ENCODE measurements at regions not wholly inside any gene's neighbourhood (a gene's known extent, or its start where the extent isn't known, plus 50 kb on each side); places are given as distances from the start of the nearest gene placed in this dataset.

DNA sequence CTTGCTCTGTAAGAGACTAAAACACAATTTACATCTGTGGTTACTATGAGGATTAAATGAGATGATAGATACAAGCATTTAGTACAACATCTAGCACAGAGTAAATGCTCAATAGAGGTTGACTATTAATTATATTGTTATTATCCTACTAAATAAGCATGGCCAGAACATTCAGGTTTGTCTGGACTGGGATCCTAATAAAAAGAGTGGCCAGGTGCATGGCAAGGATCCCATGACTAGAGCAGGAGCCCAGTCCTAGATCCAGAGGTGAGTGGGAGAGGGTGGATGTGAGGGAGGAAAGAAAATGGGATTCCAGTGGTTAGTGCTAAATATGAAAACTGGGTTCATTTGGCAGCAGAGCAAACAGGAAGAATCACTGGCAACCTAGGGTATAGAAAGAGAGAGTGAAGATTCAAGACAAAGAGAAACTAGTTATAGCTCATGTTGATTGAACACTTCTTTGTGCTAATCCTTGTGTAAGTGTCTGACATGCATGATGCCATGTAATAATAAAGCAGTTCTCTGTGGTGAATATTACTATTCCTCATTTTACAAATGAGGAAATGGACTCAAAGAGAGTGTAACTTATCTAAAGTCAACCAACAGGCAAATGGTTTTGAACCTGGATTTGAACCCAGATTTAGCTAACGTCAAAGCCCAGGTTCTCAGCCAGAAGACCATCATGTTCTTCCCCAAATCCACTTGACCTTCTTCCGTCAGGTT, 71.1 kb upstream of the FGGY start:
- ATAC-seq (no peak), DNase-seq (ENCODE audit: low read depth, low spot score) (no peak)
- ChIA-PET CTCF (no interaction called here), POLR2A (no interaction called here)
- no TSS peak for BruUV-seq (replicated peaks)
- Histone ChIP-seq H3K27ac (ENCODE audit: low read length) (no peak overlapping the region), H3K9me3 (ENCODE audit: control insufficient read depth, insufficient read depth, low read depth, low read length) (no peaks in the 10 kb centered on the region), H3K4me1 (ENCODE audit: control insufficient read depth, insufficient read depth, low read length) (no peaks in the 10 kb centered on the region), H3K36me3 (ENCODE audit: control insufficient read depth, insufficient read depth, low read length) (no peaks in the 10 kb centered on the region), H3K4me3 (ENCODE audit: low read depth in 2 of 2, low read length in 2 of 2) (no peak overlapping the region), H3K27me3 (ENCODE audit: control insufficient read depth, insufficient read depth, low read length) (no peaks in the 10 kb centered on the region)
- TF ChIP-seq, protein P1, sequence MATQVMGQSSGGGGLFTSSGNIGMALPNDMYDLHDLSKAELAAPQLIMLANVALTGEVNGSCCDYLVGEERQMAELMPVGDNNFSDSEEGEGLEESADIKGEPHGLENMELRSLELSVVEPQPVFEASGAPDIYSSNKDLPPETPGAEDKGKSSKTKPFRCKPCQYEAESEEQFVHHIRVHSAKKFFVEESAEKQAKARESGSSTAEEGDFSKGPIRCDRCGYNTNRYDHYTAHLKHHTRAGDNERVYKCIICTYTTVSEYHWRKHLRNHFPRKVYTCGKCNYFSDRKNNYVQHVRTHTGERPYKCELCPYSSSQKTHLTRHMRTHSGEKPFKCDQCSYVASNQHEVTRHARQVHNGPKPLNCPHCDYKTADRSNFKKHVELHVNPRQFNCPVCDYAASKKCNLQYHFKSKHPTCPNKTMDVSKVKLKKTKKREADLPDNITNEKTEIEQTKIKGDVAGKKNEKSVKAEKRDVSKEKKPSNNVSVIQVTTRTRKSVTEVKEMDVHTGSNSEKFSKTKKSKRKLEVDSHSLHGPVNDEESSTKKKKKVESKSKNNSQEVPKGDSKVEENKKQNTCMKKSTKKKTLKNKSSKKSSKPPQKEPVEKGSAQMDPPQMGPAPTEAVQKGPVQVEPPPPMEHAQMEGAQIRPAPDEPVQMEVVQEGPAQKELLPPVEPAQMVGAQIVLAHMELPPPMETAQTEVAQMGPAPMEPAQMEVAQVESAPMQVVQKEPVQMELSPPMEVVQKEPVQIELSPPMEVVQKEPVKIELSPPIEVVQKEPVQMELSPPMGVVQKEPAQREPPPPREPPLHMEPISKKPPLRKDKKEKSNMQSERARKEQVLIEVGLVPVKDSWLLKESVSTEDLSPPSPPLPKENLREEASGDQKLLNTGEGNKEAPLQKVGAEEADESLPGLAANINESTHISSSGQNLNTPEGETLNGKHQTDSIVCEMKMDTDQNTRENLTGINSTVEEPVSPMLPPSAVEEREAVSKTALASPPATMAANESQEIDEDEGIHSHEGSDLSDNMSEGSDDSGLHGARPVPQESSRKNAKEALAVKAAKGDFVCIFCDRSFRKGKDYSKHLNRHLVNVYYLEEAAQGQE (IDR thresholded peaks at IDR 0.05; ENCODE audit: insufficient read depth in 1 of 2, low read depth in 2 of 2, low read length in 1 of 2) = no peak
- no peak for TF ChIP-seq POLR2AphosphoS5 (IDR thresholded peaks at IDR 0.05; ENCODE audit: low read depth, low read length)
- no peak for TF ChIP-seq SIN3A (IDR thresholded peaks at IDR 0.05; ENCODE audit: borderline replicate concordance, insufficient read depth, low read depth, low read length)
- TF ChIP-seq TCF7L2 (IDR thresholded peaks at IDR 0.05; ENCODE audit: low read depth, low read length) = no peak
- TF ChIP-seq, protein P2, sequence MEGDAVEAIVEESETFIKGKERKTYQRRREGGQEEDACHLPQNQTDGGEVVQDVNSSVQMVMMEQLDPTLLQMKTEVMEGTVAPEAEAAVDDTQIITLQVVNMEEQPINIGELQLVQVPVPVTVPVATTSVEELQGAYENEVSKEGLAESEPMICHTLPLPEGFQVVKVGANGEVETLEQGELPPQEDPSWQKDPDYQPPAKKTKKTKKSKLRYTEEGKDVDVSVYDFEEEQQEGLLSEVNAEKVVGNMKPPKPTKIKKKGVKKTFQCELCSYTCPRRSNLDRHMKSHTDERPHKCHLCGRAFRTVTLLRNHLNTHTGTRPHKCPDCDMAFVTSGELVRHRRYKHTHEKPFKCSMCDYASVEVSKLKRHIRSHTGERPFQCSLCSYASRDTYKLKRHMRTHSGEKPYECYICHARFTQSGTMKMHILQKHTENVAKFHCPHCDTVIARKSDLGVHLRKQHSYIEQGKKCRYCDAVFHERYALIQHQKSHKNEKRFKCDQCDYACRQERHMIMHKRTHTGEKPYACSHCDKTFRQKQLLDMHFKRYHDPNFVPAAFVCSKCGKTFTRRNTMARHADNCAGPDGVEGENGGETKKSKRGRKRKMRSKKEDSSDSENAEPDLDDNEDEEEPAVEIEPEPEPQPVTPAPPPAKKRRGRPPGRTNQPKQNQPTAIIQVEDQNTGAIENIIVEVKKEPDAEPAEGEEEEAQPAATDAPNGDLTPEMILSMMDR (IDR thresholded peaks at IDR 0.05) = no peak
- intact Hi-C loops (cut with micrococcal nuclease; ENCODE audit: unreplicated experiment) (no loop called here), in situ Hi-C loops (cut with HindIII; ENCODE audit: low pct_unique_long_range_greater_than_20kb, low sequenced_read_pairs) (no loop called here)

DNA sequence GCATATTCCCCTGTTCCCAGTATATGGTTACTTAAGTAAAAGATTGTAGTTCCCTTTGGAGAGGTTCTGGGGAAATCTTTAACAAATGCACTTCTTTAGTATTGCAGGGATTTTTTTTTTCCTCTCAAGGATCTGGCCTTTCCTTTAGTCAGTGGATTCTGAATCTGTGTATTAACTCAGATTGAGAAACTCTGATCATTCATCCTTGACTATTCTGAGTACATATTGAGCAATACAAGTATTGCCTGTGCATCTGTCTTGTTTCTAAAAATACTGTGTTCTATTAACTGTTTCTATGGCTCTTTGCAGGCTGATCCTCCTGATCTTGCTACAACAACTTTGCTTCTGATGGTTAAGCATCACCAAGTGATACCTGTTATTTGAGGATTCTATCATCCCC, 67.8 kb upstream of the FGGY start:
- Histone ChIP-seq H3K4me3 (ENCODE audit: low read depth in 2 of 2, low read length in 2 of 2) (no peak overlapping the region), H3K27ac (ENCODE audit: low read length) (no peak overlapping the region), H3K4me1 (ENCODE audit: control insufficient read depth, insufficient read depth, low read length) (no peaks in the 10 kb centered on the region), H3K27me3 (ENCODE audit: control insufficient read depth, insufficient read depth, low read length) (no peaks in the 10 kb centered on the region), H3K9me3 (ENCODE audit: control insufficient read depth, insufficient read depth, low read depth, low read length) (no peaks in the 10 kb centered on the region), H3K36me3 (ENCODE audit: control insufficient read depth, insufficient read depth, low read length) (no peaks in the 10 kb centered on the region)
- ATAC-seq (no peak), DNase-seq (ENCODE audit: low read depth, low spot score) (no peak)
- CTCF ChIA-PET = no interaction called here
- intact Hi-C loops (cut with micrococcal nuclease; ENCODE audit: unreplicated experiment) = no loop called here
- POLR2A ChIA-PET = no interaction called here
- BruUV-seq (replicated peaks) = no TSS peak
- no peak for TF ChIP-seq POLR2AphosphoS5 (IDR thresholded peaks at IDR 0.05; ENCODE audit: low read depth, low read length)
- TF ChIP-seq, protein P1 (IDR thresholded peaks at IDR 0.05; ENCODE audit: insufficient read depth in 1 of 2, low read depth in 2 of 2, low read length in 1 of 2) = no peak
- no peak for TF ChIP-seq SIN3A (IDR thresholded peaks at IDR 0.05; ENCODE audit: borderline replicate concordance, insufficient read depth, low read depth, low read length)
- TF ChIP-seq TCF7L2 (IDR thresholded peaks at IDR 0.05; ENCODE audit: low read depth, low read length) = no peak
- TF ChIP-seq, protein P2 (IDR thresholded peaks at IDR 0.05) = no peak
- in situ Hi-C loops (cut with HindIII; ENCODE audit: low pct_unique_long_range_greater_than_20kb, low sequenced_read_pairs) = no loop called here
